SU-DHL-6 (cell line): ENCODE measurements at regions not wholly inside any gene's neighbourhood (a gene's known extent, or its start where the extent isn't known, plus 50 kb on each side); places are given as distances from the start of the nearest gene placed in this dataset.

Experiments
- EZH2phosphoT487 ChIP-seq: fragments of 200-600 bp; sonication (generic), shearing (Covaris generic); conservative IDR thresholded peaks from 2 replicates; pipeline ENCODE4 v1.6.1; 2018; ENCODE audit warnings: mild to moderate bottlenecking, antibody characterized with exemption, low read length, moderate library complexity, mixed read lengths
- TF ChIP-seq, protein P1 (sequence below): fragments of 200-600 bp; sonication (generic); IDR thresholded peaks from one replicate; pipeline ENCODE4 v1.5.1; 2017; ENCODE audit warnings: antibody characterized with exemption, mild to moderate bottlenecking, low read length, moderate library complexity; ENCODE audit not compliant: insufficient read depth, poor library complexity, severe bottlenecking

DNA sequence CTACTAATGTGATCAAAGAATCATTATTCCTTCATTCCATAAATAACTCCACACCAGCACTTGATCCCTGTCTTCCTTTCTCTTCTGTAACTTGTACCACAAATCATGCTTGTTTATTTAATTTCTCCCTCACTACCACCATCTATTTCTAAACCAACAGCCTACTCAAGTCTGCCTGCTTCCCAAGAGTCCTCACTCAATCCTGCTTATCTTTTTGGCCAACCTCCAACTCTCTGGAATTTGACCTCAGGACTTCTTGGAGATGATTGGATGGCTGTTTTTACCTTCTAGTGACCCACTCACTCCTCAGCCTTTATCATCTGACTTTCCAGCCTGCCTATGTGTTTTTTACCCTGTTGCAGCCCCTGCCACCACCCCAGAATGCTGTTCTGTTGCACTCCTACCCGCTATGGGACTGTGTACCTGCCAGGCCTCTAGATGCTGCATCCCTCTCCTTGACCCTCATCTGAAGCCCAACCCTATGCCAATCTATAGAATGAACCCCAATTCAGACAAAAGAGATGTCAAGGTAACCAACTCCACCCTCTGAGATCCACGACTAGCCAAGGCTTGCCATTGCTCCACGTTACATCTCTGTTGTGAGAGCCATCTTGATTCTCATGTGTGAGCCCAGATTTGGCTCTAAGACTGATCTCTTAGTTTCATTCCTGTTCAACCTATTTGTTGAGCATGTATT lies 150.2 kb upstream of the PLEKHG7 start:
- TF ChIP-seq, protein P1, sequence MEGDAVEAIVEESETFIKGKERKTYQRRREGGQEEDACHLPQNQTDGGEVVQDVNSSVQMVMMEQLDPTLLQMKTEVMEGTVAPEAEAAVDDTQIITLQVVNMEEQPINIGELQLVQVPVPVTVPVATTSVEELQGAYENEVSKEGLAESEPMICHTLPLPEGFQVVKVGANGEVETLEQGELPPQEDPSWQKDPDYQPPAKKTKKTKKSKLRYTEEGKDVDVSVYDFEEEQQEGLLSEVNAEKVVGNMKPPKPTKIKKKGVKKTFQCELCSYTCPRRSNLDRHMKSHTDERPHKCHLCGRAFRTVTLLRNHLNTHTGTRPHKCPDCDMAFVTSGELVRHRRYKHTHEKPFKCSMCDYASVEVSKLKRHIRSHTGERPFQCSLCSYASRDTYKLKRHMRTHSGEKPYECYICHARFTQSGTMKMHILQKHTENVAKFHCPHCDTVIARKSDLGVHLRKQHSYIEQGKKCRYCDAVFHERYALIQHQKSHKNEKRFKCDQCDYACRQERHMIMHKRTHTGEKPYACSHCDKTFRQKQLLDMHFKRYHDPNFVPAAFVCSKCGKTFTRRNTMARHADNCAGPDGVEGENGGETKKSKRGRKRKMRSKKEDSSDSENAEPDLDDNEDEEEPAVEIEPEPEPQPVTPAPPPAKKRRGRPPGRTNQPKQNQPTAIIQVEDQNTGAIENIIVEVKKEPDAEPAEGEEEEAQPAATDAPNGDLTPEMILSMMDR, result no peak
- no peak for TF ChIP-seq EZH2phosphoT487
